WTC11 (cell line): ENCODE measurements at regions not wholly inside any gene's neighbourhood (a gene's known extent, or its start where the extent isn't known, plus 50 kb on each side); places are given as distances from the start of the nearest gene placed in this dataset.

Experiments used
- ATF2 ChIP-seq: sonication (generic); formaldehyde crosslinking; IDR thresholded peaks from 2 replicates; pipeline ENCODE4 v1.8.1; 2022; ENCODE audit warnings: low read depth, missing genetic modification reagents, borderline replicate concordance
- CREB1 ChIP-seq: sonication (generic); formaldehyde crosslinking; IDR thresholded peaks from 2 replicates; pipeline ENCODE4 v1.8.0; 2023; ENCODE audit warnings: mild to moderate bottlenecking, missing genetic modification reagents
- CTCF ChIP-seq: fragments of 200-600 bp; IDR thresholded peaks from 2 replicates; pipeline ENCODE4 v1.8.0; 2022; ENCODE audit warnings: antibody characterized with exemption
- ESRRA ChIP-seq: sonication (generic); formaldehyde crosslinking; IDR thresholded peaks from 2 replicates; pipeline ENCODE4 v1.8.1; 2022; ENCODE audit warnings: mild to moderate bottlenecking, missing genetic modification reagents, borderline replicate concordance
- SP1 ChIP-seq: sonication (generic); formaldehyde crosslinking; conservative IDR thresholded peaks from 2 replicates; pipeline ENCODE4 v1.8.1; 2022; ENCODE audit warnings: missing genetic modification reagents

GRCh38 chr2:4110273-4110672 is 406.9 kb downstream of the DCDC2C start:
- TF ChIP-seq CREB1: no peak
- TF ChIP-seq ATF2 (CRISPR knock-in tag): no peak
- no peak for TF ChIP-seq CTCF
- TF ChIP-seq SP1 (CRISPR knock-in tag): no peak
- TF ChIP-seq ESRRA (CRISPR knock-in tag): no peak
